IMR-90 (cell line): ENCODE measurements at regions not wholly inside any gene's neighbourhood (a gene's known extent, or its start where the extent isn't known, plus 50 kb on each side); places are given as distances from the start of the nearest gene placed in this dataset.

Experiments used
- ATAC-seq: fragments of 200-7000 bp; cut with Tn5 transposase; 2 replicates; pipeline ENCODE4 v1.9.1; 2020; ENCODE audit warnings: low read depth, mild to moderate bottlenecking, moderate library complexity
- BruUV-seq: library from RNA; stranded (reverse); fragments of 400-500 nt; replicated peaks from 2 replicates; lab custom pipeline; 2021; lab: Mats Ljungman, UMichigan
- CTCF ChIA-PET: fragments of 300-600 bp; formaldehyde crosslinking; extraction: SDS; loops from one replicate; lab custom pipeline; 2021; ENCODE audit warnings: antibody characterized with exemption; lab: Yijun Ruan, JAX
- POLR2A ChIA-PET: fragments of 300-600 bp; sonication (Branson Sonifier 250); formaldehyde crosslinking; loops from one replicate; lab custom pipeline; 2022; ENCODE audit warnings: antibody characterized with exemption; ENCODE audit not compliant: unreplicated experiment; lab: Charles Lee
- DNase-seq: peaks from one replicate; pipeline ENCODE4 v3.0.0; 2013
- H2AFZ ChIP-seq: replicated peaks from 2 replicates; pipeline ENCODE3; 2013; ENCODE audit warnings: low read length, mild to moderate bottlenecking; ENCODE audit not compliant: poor library complexity
- H2AK5ac ChIP-seq: 2 replicates; pipeline ENCODE4 v1.6.1; 2013; ENCODE audit warnings: low read depth, low read length, inconsistent platforms
- H2AK9ac ChIP-seq: replicated peaks from 2 replicates; pipeline ENCODE3; 2013; ENCODE audit warnings: mild to moderate bottlenecking, low read depth, low read length, moderate library complexity; ENCODE audit not compliant: poor library complexity
- H2BK120ac ChIP-seq: 2 replicates; pipeline ENCODE4 v1.6.1; 2013; ENCODE audit warnings: low read depth, low read length, inconsistent platforms
- H2BK15ac ChIP-seq: 3 replicates; pipeline ENCODE4 v1.6.1; 2013; ENCODE audit warnings: low read depth, low read length, inconsistent platforms
- H2BK20ac ChIP-seq: 2 replicates; pipeline ENCODE4 v1.6.1; 2013; ENCODE audit warnings: low read depth, mild to moderate bottlenecking, inconsistent platforms, low read length, moderate library complexity
- H2BK5ac ChIP-seq: 2 replicates; pipeline ENCODE4 v1.6.1; 2013; ENCODE audit warnings: mild to moderate bottlenecking, low read depth, low read length, inconsistent platforms; ENCODE audit not compliant: poor library complexity, severe bottlenecking
- H3K14ac ChIP-seq: replicated peaks from 2 replicates; pipeline ENCODE4 v1.6.1; 2013; ENCODE audit warnings: low read depth, low read length, inconsistent platforms
- H3K18ac ChIP-seq: 2 replicates; pipeline ENCODE4 v1.6.1; 2013; ENCODE audit warnings: low read depth, low read length, control low read depth
- H3K23ac ChIP-seq: 2 replicates; pipeline ENCODE4 v1.6.1; 2013; ENCODE audit warnings: low read depth, low read length, inconsistent platforms
- H3K27ac ChIP-seq: 2 replicates; pipeline ENCODE4 v1.5.1; 2013; ENCODE audit warnings: mild to moderate bottlenecking, control low read depth, low read length; ENCODE audit not compliant: insufficient read depth
- H3K27me3 ChIP-seq: 2 replicates; pipeline ENCODE4 v1.6.1; 2013; ENCODE audit warnings: low read length; ENCODE audit not compliant: control insufficient read depth, insufficient read depth
- H3K36me3 ChIP-seq: 2 replicates; pipeline ENCODE4 v1.6.1; 2013; ENCODE audit warnings: low read length, mixed read lengths; ENCODE audit not compliant: control insufficient read depth, insufficient read depth
- H3K4ac ChIP-seq: 2 replicates; pipeline ENCODE4 v1.6.1; 2013; ENCODE audit warnings: low read depth, low read length, inconsistent platforms
- H3K4me1 ChIP-seq: 2 replicates; pipeline ENCODE4 v1.6.1; 2013; ENCODE audit warnings: low read length, mixed read lengths; ENCODE audit not compliant: control insufficient read depth, insufficient read depth
- H3K4me2 ChIP-seq: 2 replicates; pipeline ENCODE4 v1.6.1; 2013; ENCODE audit warnings: low read depth, mild to moderate bottlenecking, control low read depth, low read length, moderate library complexity
- H3K4me3 ChIP-seq: 2 replicates; pipeline ENCODE4 v1.5.1; 2013; ENCODE audit warnings: low read depth, mild to moderate bottlenecking, control low read depth, low read length, moderate library complexity; ENCODE audit not compliant: insufficient read depth
- H3K56ac ChIP-seq: 2 replicates; pipeline ENCODE4 v1.6.1; 2013; ENCODE audit warnings: low read length, inconsistent platforms; ENCODE audit not compliant: insufficient read depth; ENCODE audit errors: extremely low read depth
- H3K79me1 ChIP-seq, 2 experiments: 2 replicates each; pipeline ENCODE4 v1.6.1; 2013; ENCODE audit warnings: low read length in 2 of 2, inconsistent platforms in 1 of 2, low read depth in 1 of 2
- H3K9ac ChIP-seq: 2 replicates; pipeline ENCODE4 v1.6.1; 2013; ENCODE audit warnings: low read depth, low read length, control low read depth
- H3K9me1 ChIP-seq: 2 replicates; pipeline ENCODE4 v1.6.1; 2013; ENCODE audit warnings: low read length, inconsistent platforms; ENCODE audit not compliant: insufficient read depth
- H3K9me3 ChIP-seq: 2 replicates; pipeline ENCODE4 v1.6.1; 2013; ENCODE audit warnings: low read length; ENCODE audit not compliant: control insufficient read depth, insufficient read depth
- H4K20me1 ChIP-seq: 2 replicates; pipeline ENCODE4 v1.6.1; 2013; ENCODE audit warnings: low read length, inconsistent platforms; ENCODE audit not compliant: insufficient read depth
- H4K5ac ChIP-seq: 2 replicates; pipeline ENCODE4 v1.6.1; 2013; ENCODE audit warnings: mild to moderate bottlenecking, low read depth, low read length, control low read depth
- H4K8ac ChIP-seq, 2 experiments: 2 replicates each; pipeline ENCODE4 v1.6.1; 2013; ENCODE audit warnings: low read depth in 2 of 2, low read length in 2 of 2, control low read depth in 1 of 2, inconsistent platforms in 1 of 2
- H4K91ac ChIP-seq: 2 replicates; pipeline ENCODE4 v1.6.1; 2013; ENCODE audit warnings: low read depth, low read length, inconsistent platforms; ENCODE audit not compliant: insufficient read depth
- CEBPB ChIP-seq: IDR thresholded peaks from 2 replicates; pipeline ENCODE4 v1.6.1; 2012; ENCODE audit warnings: low read depth, low read length, improper control_type of control experiment
- CHD1 ChIP-seq: IDR thresholded peaks from 2 replicates; pipeline ENCODE4 v1.6.1; 2012; ENCODE audit warnings: low read depth, low read length, improper control_type of control experiment
- FOS ChIP-seq: fragments of 150-350 bp; IDR thresholded peaks from 2 replicates; pipeline ENCODE4 v1.6.1; 2016; ENCODE audit warnings: low read depth, low read length
- MAFK ChIP-seq: IDR thresholded peaks from 2 replicates; pipeline ENCODE4 v1.6.1; 2012; ENCODE audit warnings: low read depth, low read length, improper control_type of control experiment
- NFE2L2 ChIP-seq: fragments of 150-350 bp; IDR thresholded peaks from 2 replicates; pipeline ENCODE4 v1.6.1; 2016; ENCODE audit warnings: low read depth, mild to moderate bottlenecking, low read length
- POLR2A ChIP-seq: IDR thresholded peaks from 2 replicates; pipeline ENCODE4 v1.6.1; 2012; ENCODE audit warnings: mild to moderate bottlenecking, low read depth, low read length
- RCOR1 ChIP-seq: IDR thresholded peaks from 2 replicates; pipeline ENCODE4 v1.6.1; 2012; ENCODE audit warnings: mild to moderate bottlenecking, low read length, improper control_type of control experiment; ENCODE audit not compliant: insufficient replicate concordance
- USF2 ChIP-seq: fragments of 150-350 bp; IDR thresholded peaks from 2 replicates; pipeline ENCODE4 v1.6.1; 2017; ENCODE audit warnings: mild to moderate bottlenecking, antibody characterized with exemption, low read length, low read depth
- WGBS, 2 experiments: methylation state at CpG; one replicate each; pipeline versions ENCODE4 v1.1.5 to v1.1.7; 2013; ENCODE audit warnings: missing lambda C conversion rate in 2 of 2; ENCODE audit not compliant: insufficient read length in 1 of 2; ENCODE audit errors: extremely low coverage in 2 of 2; 5-methylcytosine and 5-hydroxymethylcytosine counted together
- dilution Hi-C: fragments of 300-500 bp; cut with HindIII; formaldehyde crosslinking; loops from one replicate; pipeline ENCODE4 v1.14.3; 2018; ENCODE audit warnings: low sequenced_read_pairs; ENCODE audit not compliant: unreplicated experiment
- in situ Hi-C: fragments of 300-500 bp; cut with MboI; formaldehyde crosslinking; loops from 3 replicates; pipeline ENCODE4 v1.14.3; 2019; ENCODE audit warnings: low sequenced_read_pairs, inconsistent platforms, mixed read lengths
- intact Hi-C: fragments of 100-400 bp; cut with micrococcal nuclease; formaldehyde crosslinking; loops from 2 replicates; pipeline ENCODE4 v1.10.0; 2022

GRCh38 chr9:82580921-82581320, 482.0 kb downstream of the RASEF start:
- Histone ChIP-seq H2AFZ (no peak overlapping the region), H3K36me3 (no peaks in the 10 kb centered on the region), H3K4me1 (peaks cover 4% of the 10 kb centered on the region; the same call in 1 of the 2 replicates), H4K20me1 (no peaks in the 10 kb centered on the region), H3K79me1 (no peaks in the 10 kb centered on the region), H3K9me1 (no peaks in the 10 kb centered on the region; the same call in 1 of the 2 replicates), H3K9me3 (no peaks in the 10 kb centered on the region; the same call in 1 of the 2 replicates), H4K91ac (no peak overlapping the region), H3K23ac (no peak overlapping the region), H2BK5ac (no peak overlapping the region), H3K27me3 (no peaks in the 10 kb centered on the region), H3K18ac (no peak overlapping the region), H2BK120ac (no peak overlapping the region), H2BK15ac (no peak overlapping the region), H3K4me3 (no peak overlapping the region), H3K4ac (no peak overlapping the region), H3K4me2 (no peak overlapping the region), H3K56ac (no peak overlapping the region), H2BK20ac (no peak overlapping the region), H3K9ac (no peak overlapping the region), H4K8ac (no peak overlapping the region), H2AK9ac (no peak overlapping the region), H2AK5ac (no peak overlapping the region), H3K27ac (no peak overlapping the region), H4K5ac (no peak overlapping the region), H3K14ac (no peak overlapping the region)
- no peak for TF ChIP-seq FOS
- no peak for TF ChIP-seq USF2
- no peak for TF ChIP-seq RCOR1
- TF ChIP-seq CEBPB = no peak
- no peak for TF ChIP-seq MAFK
- no peak for TF ChIP-seq POLR2A
- TF ChIP-seq NFE2L2 = no peak
- no peak for TF ChIP-seq CHD1
- POLR2A ChIA-PET = no interaction called here
- DNase-seq (no peak), ATAC-seq (no peak)
- CTCF ChIA-PET = no interaction called here
- BruUV-seq = no TSS peak
- no CpG with 5 or more reads among the region's 2 CpGs for WGBS, 2 experiments
- dilution Hi-C loops = no loop called here
- intact Hi-C loops = no loop called here
- in situ Hi-C loops = no loop called here
